GM12872 (cell line): ENCODE measurements at regions not wholly inside any gene's neighbourhood (a gene's known extent, or its start where the extent isn't known, plus 50 kb on each side); places are given as distances from the start of the nearest gene placed in this dataset.

Experiments
- TF ChIP-seq, protein P1 (sequence below): IDR thresholded peaks from 3 replicates; pipeline ENCODE4 v1.5.1; 2011; ENCODE audit warnings: low read depth, mild to moderate bottlenecking, low read length, moderate library complexity; ENCODE audit not compliant: insufficient read depth

DNA sequence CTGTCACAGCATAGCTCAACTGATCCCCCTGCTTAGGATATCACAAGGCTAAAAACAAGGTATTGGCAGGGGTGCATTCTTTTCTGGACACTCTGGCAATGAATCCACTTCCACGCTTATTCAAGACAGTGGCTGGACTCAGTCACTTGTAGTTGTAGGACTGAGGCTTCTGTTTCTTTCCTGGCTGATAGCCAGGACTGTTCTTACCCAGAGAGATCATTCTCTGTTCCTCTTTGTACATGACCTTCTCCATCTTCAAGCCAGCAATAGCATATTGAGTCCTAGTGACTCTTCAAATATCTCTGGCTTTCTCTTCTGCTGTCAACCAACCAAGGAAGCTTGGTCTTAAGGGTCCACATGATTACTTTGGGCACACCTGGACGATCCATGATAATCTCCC is 241.3 kb downstream of the RBM43 start:
- TF ChIP-seq, protein P1, sequence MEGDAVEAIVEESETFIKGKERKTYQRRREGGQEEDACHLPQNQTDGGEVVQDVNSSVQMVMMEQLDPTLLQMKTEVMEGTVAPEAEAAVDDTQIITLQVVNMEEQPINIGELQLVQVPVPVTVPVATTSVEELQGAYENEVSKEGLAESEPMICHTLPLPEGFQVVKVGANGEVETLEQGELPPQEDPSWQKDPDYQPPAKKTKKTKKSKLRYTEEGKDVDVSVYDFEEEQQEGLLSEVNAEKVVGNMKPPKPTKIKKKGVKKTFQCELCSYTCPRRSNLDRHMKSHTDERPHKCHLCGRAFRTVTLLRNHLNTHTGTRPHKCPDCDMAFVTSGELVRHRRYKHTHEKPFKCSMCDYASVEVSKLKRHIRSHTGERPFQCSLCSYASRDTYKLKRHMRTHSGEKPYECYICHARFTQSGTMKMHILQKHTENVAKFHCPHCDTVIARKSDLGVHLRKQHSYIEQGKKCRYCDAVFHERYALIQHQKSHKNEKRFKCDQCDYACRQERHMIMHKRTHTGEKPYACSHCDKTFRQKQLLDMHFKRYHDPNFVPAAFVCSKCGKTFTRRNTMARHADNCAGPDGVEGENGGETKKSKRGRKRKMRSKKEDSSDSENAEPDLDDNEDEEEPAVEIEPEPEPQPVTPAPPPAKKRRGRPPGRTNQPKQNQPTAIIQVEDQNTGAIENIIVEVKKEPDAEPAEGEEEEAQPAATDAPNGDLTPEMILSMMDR: no peak

- TF ChIP-seq, protein P1: no peak
Measured at GRCh38 chr2:151009437-151010175, 252.1 kb downstream of the RBM43 start.

- TF ChIP-seq, protein P1: no peak
Measured at GRCh38 chr2:151007365-151007764, 254.3 kb downstream of the RBM43 start.

GRCh38 chr2:151002959-151003600 is 258.6 kb downstream of the RBM43 start:
- TF ChIP-seq, protein P1: no peak

GRCh38 chr2:150997702-150998440 is 263.8 kb downstream of the RBM43 start:
- TF ChIP-seq, protein P1: no peak

DNA sequence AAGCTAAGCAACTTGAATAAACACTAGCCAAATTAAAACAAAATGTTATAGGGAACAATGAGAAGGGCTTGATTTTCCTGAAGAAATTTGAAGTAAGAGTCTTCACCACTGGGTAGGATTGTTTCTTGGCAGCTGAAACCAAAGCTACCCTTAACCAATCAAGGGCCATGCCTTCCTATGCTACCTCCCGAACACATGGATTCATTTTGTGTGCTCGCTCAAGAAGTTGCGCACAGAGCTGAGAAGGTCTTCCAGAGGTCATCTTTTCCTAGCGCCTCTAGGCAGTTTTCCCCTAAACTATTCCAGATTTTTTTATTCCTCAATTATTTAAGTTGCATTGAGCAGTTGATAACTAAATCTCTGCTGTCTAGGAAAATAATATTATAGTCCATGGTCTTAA is 264.6 kb downstream of the RBM43 start:
- TF ChIP-seq, protein P1: no peak

DNA sequence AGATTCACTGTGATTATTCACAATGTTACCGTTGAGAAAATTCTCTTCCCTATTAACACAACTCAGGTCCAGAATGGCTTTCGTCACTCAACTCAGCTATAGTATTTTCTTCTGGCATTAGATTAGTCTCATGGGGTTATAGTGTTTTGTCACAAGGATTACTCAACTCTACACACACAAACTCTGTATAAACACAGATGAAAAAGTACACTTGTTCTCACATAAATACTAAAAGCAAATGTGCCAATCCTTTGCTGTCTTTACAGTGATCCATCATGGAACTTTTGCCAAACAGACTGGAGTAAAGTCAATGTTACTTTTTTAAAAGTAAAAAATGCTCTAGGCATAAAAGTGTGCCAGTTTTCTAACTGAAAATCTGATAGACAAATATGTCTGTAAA is 267.6 kb downstream of the RBM43 start:
- TF ChIP-seq, protein P1: no peak
